PC-9 (cell line): ENCODE measurements at regions not wholly inside any gene's neighbourhood (a gene's known extent, or its start where the extent isn't known, plus 50 kb on each side); places are given as distances from the start of the nearest gene placed in this dataset.

Experiments
- CTCF ChIP-seq: fragments of 200-600 bp; sonication (generic); conservative IDR thresholded peaks from 2 replicates; pipeline ENCODE4 v1.6.1; 2017; ENCODE audit warnings: mixed run types, antibody characterized with exemption, mild to moderate bottlenecking, moderate library complexity
- EZH2 ChIP-seq: fragments of 200-600 bp; sonication (generic); IDR thresholded peaks from 2 replicates; pipeline ENCODE4 v1.8.0; 2017; ENCODE audit warnings: antibody characterized with exemption, low read depth

DNA sequence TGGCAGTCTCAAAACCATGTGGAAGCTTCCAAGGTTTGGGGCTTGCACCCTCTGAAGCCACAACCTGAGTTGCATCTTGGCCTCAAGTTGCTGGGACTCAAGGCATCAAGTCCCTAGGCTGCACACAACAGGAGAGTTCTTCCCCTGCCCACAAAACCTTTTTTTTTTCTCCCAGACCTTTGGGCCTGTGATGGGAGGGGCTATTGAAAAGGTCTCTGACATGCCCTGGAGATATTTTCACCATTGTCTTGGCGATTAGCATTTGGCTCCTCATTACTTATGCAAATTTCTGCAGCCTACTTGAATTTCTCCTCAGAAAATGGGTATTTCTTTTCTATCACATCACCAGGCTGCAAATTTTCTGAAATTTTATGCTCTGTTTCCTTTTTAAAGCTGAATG lies 349.5 kb upstream of the EDA2R start:
- TF ChIP-seq CTCF: no peak
- TF ChIP-seq EZH2: no peak
